OCI-LY3 (cell line): ENCODE measurements at regions not wholly inside any gene's neighbourhood (a gene's known extent, or its start where the extent isn't known, plus 50 kb on each side); places are given as distances from the start of the nearest gene placed in this dataset.
"Not testable (repeated sequence)": the region's sequence is repeated elsewhere in the genome, so short reads cannot be mapped to it uniquely, and the experiment has no call there.

ENCODE experiments used
- H2AFZ ChIP-seq: fragments of 200-600, 300-600 bp; shearing (Covaris generic); 2 replicates; pipeline ENCODE4 v1.6.0; 2014; ENCODE audit warnings: antibody characterized with exemption, low read depth, low read length
- H3K27ac ChIP-seq: fragments of 200-600, 300-600 bp; sonication (generic); 2 replicates; pipeline ENCODE4 v1.5.1; 2014; ENCODE audit warnings: mild to moderate bottlenecking, low read length, moderate library complexity, mixed read lengths
- H3K27me3 ChIP-seq: fragments of 200-600, 300-600 bp; sonication (generic); 2 replicates; pipeline ENCODE4 v1.6.1; 2014; ENCODE audit warnings: low read depth, low read length, mixed read lengths
- H3K36me3 ChIP-seq: fragments of 200-600, 300-600 bp; sonication (generic); replicated peaks from 2 replicates; pipeline ENCODE3; 2014; ENCODE audit warnings: low read depth, low read length, mixed read lengths
- H3K4me1 ChIP-seq: fragments of 300-600, 200-600 bp; sonication (generic); 2 replicates; pipeline ENCODE4 v1.6.1; 2014; ENCODE audit warnings: low read length, mixed read lengths
- H3K4me2 ChIP-seq: fragments of 200-600, 300-600 bp; sonication (generic); 2 replicates; pipeline ENCODE4 v1.6.1; 2014; ENCODE audit warnings: low read length, mixed read lengths
- H3K4me3 ChIP-seq: fragments of 300-600, 200-600 bp; sonication (generic); 2 replicates; pipeline ENCODE4 v1.5.1; 2014; ENCODE audit warnings: antibody characterized with exemption, mild to moderate bottlenecking, low read length, moderate library complexity
- H3K79me2 ChIP-seq: fragments of 300-600, 200-600 bp; shearing (Covaris generic); 2 replicates; pipeline ENCODE4 v1.6.1; 2014; ENCODE audit warnings: mild to moderate bottlenecking, low read length, mixed read lengths
- H3K9ac ChIP-seq: fragments of 300-600, 200-600 bp; shearing (Covaris generic); 2 replicates; pipeline ENCODE4 v1.6.0; 2014; ENCODE audit warnings: mild to moderate bottlenecking, low read length, moderate library complexity
- H3K9me3 ChIP-seq: fragments of 200-600, 300-600 bp; shearing (Covaris generic); 2 replicates; pipeline ENCODE4 v1.6.1; 2014; ENCODE audit warnings: low read length, mixed read lengths; ENCODE audit not compliant: insufficient read depth
- H4K20me1 ChIP-seq: fragments of 200-600, 300-600 bp; sonication (generic); 2 replicates; pipeline ENCODE4 v1.6.1; 2016; ENCODE audit warnings: low read length, mixed read lengths; ENCODE audit not compliant: insufficient read depth
- EZH2phosphoT487 ChIP-seq: fragments of 200-600 bp; shearing (Covaris generic); IDR thresholded peaks from 2 replicates; pipeline ENCODE4 v1.6.1; 2018; ENCODE audit warnings: antibody characterized with exemption, mixed run types, low read depth
- TF ChIP-seq, protein P1 (sequence below): fragments of 200-600, 300-600 bp; sonication (generic); IDR thresholded peaks from 2 replicates; pipeline ENCODE4 v1.5.1; 2014; ENCODE audit warnings: antibody characterized with exemption, low read length, low read depth

DNA sequence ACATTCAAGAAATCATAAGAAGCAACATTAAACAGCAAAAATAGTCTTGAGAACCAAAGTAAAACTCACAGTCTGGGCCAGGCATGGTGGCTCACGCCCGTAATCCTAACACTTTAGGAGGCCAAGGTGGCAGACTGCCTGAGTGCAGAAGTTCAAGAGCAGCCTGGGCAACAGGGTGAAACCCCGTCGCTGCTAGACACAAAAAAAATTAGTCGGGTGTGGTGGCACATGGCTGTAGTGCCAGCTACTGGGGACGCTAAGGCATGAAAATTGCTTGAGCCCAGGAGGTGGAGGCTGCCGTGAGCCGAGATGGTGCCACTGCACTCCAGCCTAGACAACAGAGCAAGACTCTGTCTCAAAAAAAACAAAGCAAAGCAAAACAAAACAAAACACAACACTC lies 117.7 kb upstream of the GOLGA6L6 start:
- H3K4me1 ChIP-seq, result no peaks in the 10 kb centered on the region
- no peak for TF ChIP-seq EZH2phosphoT487
- TF ChIP-seq, protein P1, sequence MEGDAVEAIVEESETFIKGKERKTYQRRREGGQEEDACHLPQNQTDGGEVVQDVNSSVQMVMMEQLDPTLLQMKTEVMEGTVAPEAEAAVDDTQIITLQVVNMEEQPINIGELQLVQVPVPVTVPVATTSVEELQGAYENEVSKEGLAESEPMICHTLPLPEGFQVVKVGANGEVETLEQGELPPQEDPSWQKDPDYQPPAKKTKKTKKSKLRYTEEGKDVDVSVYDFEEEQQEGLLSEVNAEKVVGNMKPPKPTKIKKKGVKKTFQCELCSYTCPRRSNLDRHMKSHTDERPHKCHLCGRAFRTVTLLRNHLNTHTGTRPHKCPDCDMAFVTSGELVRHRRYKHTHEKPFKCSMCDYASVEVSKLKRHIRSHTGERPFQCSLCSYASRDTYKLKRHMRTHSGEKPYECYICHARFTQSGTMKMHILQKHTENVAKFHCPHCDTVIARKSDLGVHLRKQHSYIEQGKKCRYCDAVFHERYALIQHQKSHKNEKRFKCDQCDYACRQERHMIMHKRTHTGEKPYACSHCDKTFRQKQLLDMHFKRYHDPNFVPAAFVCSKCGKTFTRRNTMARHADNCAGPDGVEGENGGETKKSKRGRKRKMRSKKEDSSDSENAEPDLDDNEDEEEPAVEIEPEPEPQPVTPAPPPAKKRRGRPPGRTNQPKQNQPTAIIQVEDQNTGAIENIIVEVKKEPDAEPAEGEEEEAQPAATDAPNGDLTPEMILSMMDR, result no peak
- H3K27me3 ChIP-seq, result no peaks in the 10 kb centered on the region; the same call in 1 of the 2 replicates
- no peaks in the 10 kb centered on the region for H3K9me3 ChIP-seq
- no peaks in the 10 kb centered on the region for H3K36me3 ChIP-seq
- H3K9ac ChIP-seq, result no peak overlapping the region
- H3K4me2 ChIP-seq, result no peak overlapping the region
- no peak overlapping the region for H3K27ac ChIP-seq
- no peaks in the 10 kb centered on the region for H3K79me2 ChIP-seq
- no peak overlapping the region for H2AFZ ChIP-seq
- no peak overlapping the region for H3K4me3 ChIP-seq
- H4K20me1 ChIP-seq, result no peaks in the 10 kb centered on the region

DNA sequence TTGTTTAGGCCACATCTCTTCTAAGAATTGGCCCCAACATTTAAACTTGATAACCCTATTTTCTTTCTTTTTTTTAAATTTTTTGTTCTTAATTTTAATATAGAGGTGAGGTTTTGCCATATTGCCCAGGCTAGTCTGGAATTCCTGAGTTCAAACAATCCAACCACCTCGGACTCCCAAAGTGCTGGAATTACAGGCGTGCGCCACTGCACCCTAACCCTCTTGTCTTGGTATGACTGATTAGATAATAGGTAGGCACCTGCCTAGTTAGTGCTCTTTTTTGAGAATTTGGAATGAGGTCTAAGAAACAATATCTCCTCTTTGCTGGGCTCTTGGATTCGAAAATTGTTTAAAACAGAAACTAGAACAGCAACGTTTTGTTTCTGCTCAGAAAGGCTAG lies 116.4 kb upstream of the GOLGA6L6 start:
- TF ChIP-seq, protein P1, result no peak
- no peak for TF ChIP-seq EZH2phosphoT487
- Histone ChIP-seq H4K20me1 (no peaks in the 10 kb centered on the region), H3K79me2 (no peaks in the 10 kb centered on the region), H3K9me3 (no peaks in the 10 kb centered on the region), H2AFZ (no peak overlapping the region), H3K4me1 (no peaks in the 10 kb centered on the region), H3K4me2 (no peak overlapping the region), H3K9ac (no peak overlapping the region), H3K36me3 (no peaks in the 10 kb centered on the region), H3K27ac (no peak overlapping the region), H3K27me3 (no peaks in the 10 kb centered on the region; the same call in 1 of the 2 replicates), H3K4me3 (no peak overlapping the region)

DNA sequence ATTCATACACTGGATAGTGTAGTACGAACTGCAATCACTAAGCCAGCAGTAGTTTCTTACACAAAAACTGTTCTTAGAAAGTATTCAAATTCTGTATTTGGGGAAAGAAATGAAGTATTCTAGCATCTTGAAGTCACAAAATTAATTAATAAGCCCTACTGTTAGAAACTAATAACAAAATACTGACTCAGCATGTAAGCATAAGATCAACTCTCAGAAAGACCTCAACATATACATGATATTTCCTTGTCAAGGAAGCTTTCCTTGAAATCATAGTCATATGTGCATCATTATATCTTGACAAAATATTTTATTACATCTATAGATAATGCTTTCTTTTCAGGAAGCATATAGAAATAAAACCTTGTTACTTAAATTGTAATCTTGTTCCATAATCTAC lies 115.5 kb upstream of the GOLGA6L6 start:
- no peaks in the 10 kb centered on the region for H3K9me3 ChIP-seq
- TF ChIP-seq, protein P1, result no peak
- no peak for TF ChIP-seq EZH2phosphoT487

DNA sequence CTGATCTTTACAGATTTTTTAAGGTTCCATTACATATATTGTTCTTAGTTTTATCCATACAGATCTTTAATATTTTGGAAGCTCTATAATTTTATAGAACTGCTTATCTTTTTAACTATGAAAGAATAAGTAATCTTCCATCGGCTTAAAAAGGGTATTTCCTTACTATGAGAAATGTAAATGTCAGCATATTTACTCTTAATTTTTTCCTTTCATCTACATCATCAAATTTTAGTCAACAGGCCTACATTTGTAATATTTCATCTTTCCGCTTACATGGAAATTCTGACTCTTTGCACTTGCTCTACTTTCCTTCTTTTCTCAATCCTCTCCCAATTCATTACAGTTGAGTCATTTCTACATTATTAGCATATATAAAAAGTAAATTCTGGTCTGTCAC lies 111.3 kb upstream of the GOLGA6L6 start:
- no peak for TF ChIP-seq EZH2phosphoT487
- TF ChIP-seq, protein P1, result no peak
- no peak overlapping the region for H2AFZ ChIP-seq
- no peaks in the 10 kb centered on the region for H4K20me1 ChIP-seq
- no peaks in the 10 kb centered on the region for H3K27me3 ChIP-seq
- H3K9me3 ChIP-seq, result no peaks in the 10 kb centered on the region
- H3K4me1 ChIP-seq, result peaks cover 4% of the 10 kb centered on the region; the same call in 1 of the 2 replicates
- no peak overlapping the region for H3K9ac ChIP-seq
- no peak overlapping the region for H3K4me3 ChIP-seq
- H3K4me2 ChIP-seq, result no peak overlapping the region
- H3K27ac ChIP-seq, result no peak overlapping the region
- no peaks in the 10 kb centered on the region for H3K36me3 ChIP-seq
- H3K79me2 ChIP-seq, result no peaks in the 10 kb centered on the region

More for the DNA sequence above, 115.5 kb upstream of the GOLGA6L6 start:
- Histone ChIP-seq H3K79me2 (no peaks in the 10 kb centered on the region), H3K4me3 (no peak overlapping the region), H3K36me3 (no peaks in the 10 kb centered on the region), H3K9ac (no peak overlapping the region), H3K27ac (no peak overlapping the region), H2AFZ (no peak overlapping the region), H3K4me1 (no peaks in the 10 kb centered on the region), H3K27me3 (no peaks in the 10 kb centered on the region; the same call in 1 of the 2 replicates), H3K4me2 (no peak overlapping the region), H4K20me1 (no peaks in the 10 kb centered on the region)

DNA sequence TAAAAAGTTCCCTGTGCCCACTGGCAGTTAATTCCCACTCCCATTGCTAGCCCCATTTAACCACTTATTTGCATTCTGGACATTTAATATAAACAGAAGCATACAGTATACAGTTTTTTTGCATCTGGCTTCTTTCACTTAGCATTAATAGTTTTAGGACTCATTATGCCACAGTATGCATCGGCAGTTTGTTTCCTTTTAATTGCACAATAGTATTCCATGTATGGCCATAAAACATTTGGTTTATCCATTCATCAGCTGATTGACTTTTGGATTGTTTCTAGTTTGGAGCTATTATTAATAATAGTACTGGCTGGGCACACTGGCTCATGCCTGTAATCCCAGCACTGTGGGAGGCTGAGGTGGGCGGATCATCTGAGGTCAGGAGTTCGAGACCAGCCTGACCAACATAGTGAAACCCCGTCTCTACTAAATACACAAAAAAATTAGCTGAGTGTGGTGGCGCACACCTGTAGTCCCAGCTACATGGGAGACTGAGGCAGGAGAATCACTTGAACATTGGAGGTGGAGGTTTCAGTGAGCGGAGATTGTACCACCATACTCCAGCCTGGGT lies 106.9 kb upstream of the GOLGA6L6 start:
- not testable (repeated sequence) for H3K27ac ChIP-seq, H3K9me3 ChIP-seq, H3K79me2 ChIP-seq, H2AFZ ChIP-seq, H3K9ac ChIP-seq, H3K36me3 ChIP-seq, H4K20me1 ChIP-seq, H3K27me3 ChIP-seq, H3K4me1 ChIP-seq, H3K4me3 ChIP-seq, H3K4me2 ChIP-seq
